ENCODE measurements at regions not wholly inside any gene's neighbourhood (a gene's known extent, or its start where the extent isn't known, plus 50 kb on each side); places are given as distances from the start of the nearest gene placed in this dataset.
A peak's percentile ranks its signal among the peaks of the same experiment; 100 is the strongest.

GRCh38 chr9:105842023-105842644 lies 147.8 kb downstream of the TMEM38B start:
- H3K36me3 Mint-ChIP-seq, result peaks cover 1% of the 10 kb centered on the region
- peak; percentile 48 for DNase-seq (ENCODE audit: low spot score)
- TF ChIP-seq CTCF (IDR thresholded peaks at IDR 0.05) (peak; percentile 99), EZH2phosphoT487 (IDR thresholded peaks at IDR 0.05) (no peak), EZH2 (IDR thresholded peaks at IDR 0.05) (no peak)

GRCh38 chr9:105846825-105847224 lies 152.5 kb downstream of the TMEM38B start:
- peaks cover 1% of the 10 kb centered on the region for H3K36me3 Mint-ChIP-seq
- Histone ChIP-seq H3F3A (ENCODE audit: low read depth) (no peaks in the 10 kb centered on the region), H2AFZ (replicated peaks) (no peak overlapping the region), H3K4me3 (no peak overlapping the region), H3K4me2 (no peak overlapping the region), H3K27me3 (no peaks in the 10 kb centered on the region), H3K4me1 (no peaks in the 10 kb centered on the region), H3K27ac (no peak overlapping the region), H3K36me3 (no peaks in the 10 kb centered on the region), H4K20me1 (ENCODE audit: low read depth) (no peaks in the 10 kb centered on the region), H3K9me3 (ENCODE audit: low read depth) (no peaks in the 10 kb centered on the region), H3K9ac (no peak overlapping the region), H3K79me2 (ENCODE audit: low read depth) (no peaks in the 10 kb centered on the region)
- TF ChIP-seq EZH2 (IDR thresholded peaks at IDR 0.05) (no peak), CTCF (IDR thresholded peaks at IDR 0.05) (no peak), EZH2phosphoT487 (IDR thresholded peaks at IDR 0.05) (no peak)
- no peak for DNase-seq (ENCODE audit: low spot score)
- H3K27ac Mint-ChIP-seq, result no peak overlapping the region
- H3K4me1 Mint-ChIP-seq, result no peaks in the 10 kb centered on the region
- H3K27me3 Mint-ChIP-seq (ENCODE audit: insufficient read depth, low read depth), result no peaks in the 10 kb centered on the region
- H3K9me3 Mint-ChIP-seq, result peaks cover 3% of the 10 kb centered on the region
- H3K4me3 Mint-ChIP-seq, result no peak overlapping the region

More at GRCh38 chr9:105842023-105842644, 147.8 kb downstream of the TMEM38B start:
- peaks cover 3% of the 10 kb centered on the region for H3K4me1 ChIP-seq
- Mint-ChIP-seq H3K27ac (no peak overlapping the region), H3K4me3 (no peak overlapping the region), H3K9me3 (peaks cover 3% of the 10 kb centered on the region), H3K27me3 (ENCODE audit: insufficient read depth, low read depth) (no peaks in the 10 kb centered on the region), H3K4me1 (peaks cover 8% of the 10 kb centered on the region)
- H3F3A ChIP-seq (ENCODE audit: low read depth), result no peaks in the 10 kb centered on the region
- no peak overlapping the region for H3K4me3 ChIP-seq
- no peaks in the 10 kb centered on the region for H3K79me2 ChIP-seq (ENCODE audit: low read depth)
- H3K27ac ChIP-seq, result no peak overlapping the region
- H3K27me3 ChIP-seq, result no peaks in the 10 kb centered on the region
- no peak overlapping the region for H3K9ac ChIP-seq
- no peak overlapping the region for H2AFZ ChIP-seq (replicated peaks)
- H3K36me3 ChIP-seq, result no peaks in the 10 kb centered on the region
- H4K20me1 ChIP-seq (ENCODE audit: low read depth), result no peaks in the 10 kb centered on the region
- H3K4me2 ChIP-seq, result no peak overlapping the region
- no peaks in the 10 kb centered on the region for H3K9me3 ChIP-seq (ENCODE audit: low read depth)

GRCh38 chr9:105850852-105851500 lies 156.6 kb downstream of the TMEM38B start:
- Histone ChIP-seq H3K27me3 (no peaks in the 10 kb centered on the region), H3K4me1 (no peaks in the 10 kb centered on the region), H2AFZ (replicated peaks) (no peak overlapping the region), H4K20me1 (ENCODE audit: low read depth) (no peaks in the 10 kb centered on the region), H3K27ac (no peak overlapping the region), H3K79me2 (ENCODE audit: low read depth) (no peaks in the 10 kb centered on the region), H3K4me2 (no peak overlapping the region), H3K9ac (no peak overlapping the region), H3K4me3 (no peak overlapping the region), H3K36me3 (no peaks in the 10 kb centered on the region), H3F3A (ENCODE audit: low read depth) (no peaks in the 10 kb centered on the region), H3K9me3 (ENCODE audit: low read depth) (no peaks in the 10 kb centered on the region)
- DNase-seq (ENCODE audit: low spot score), result no peak
- Mint-ChIP-seq H3K4me3 (no peak overlapping the region), H3K27me3 (ENCODE audit: insufficient read depth, low read depth) (no peaks in the 10 kb centered on the region), H3K4me1 (no peaks in the 10 kb centered on the region), H3K9me3 (no peaks in the 10 kb centered on the region), H3K36me3 (no peaks in the 10 kb centered on the region), H3K27ac (no peak overlapping the region)
- TF ChIP-seq EZH2phosphoT487 (IDR thresholded peaks at IDR 0.05) (no peak), CTCF (IDR thresholded peaks at IDR 0.05) (no peak), EZH2 (IDR thresholded peaks at IDR 0.05) (no peak)

Measured in neural progenitor cell (in vitro differentiated cells).